NCI-H2029 (cell line): ENCODE measurements at regions not wholly inside any gene's neighbourhood (a gene's known extent, or its start where the extent isn't known, plus 50 kb on each side); places are given as distances from the start of the nearest gene placed in this dataset.
"Not testable (repeated sequence)": the region's sequence is repeated elsewhere in the genome, so short reads cannot be mapped to it uniquely, and the experiment has no call there.

Experiments
- DNase-seq: peaks from one replicate; lab custom pipeline; 2025; lab: John Stamatoyannopoulos, UW

GRCh38 chrX:74179990-74180389 is 124.0 kb upstream of the ZCCHC13 start:
- DNase-seq, result no peak

- no peak for DNase-seq
Observed at GRCh38 chrX:74179499-74179898, 124.5 kb upstream of the ZCCHC13 start.

GRCh38 chrX:74179071-74179470 is 124.9 kb upstream of the ZCCHC13 start:
- DNase-seq, result no peak

GRCh38 chrX:74178536-74178935 is 125.4 kb upstream of the ZCCHC13 start:
- no peak for DNase-seq

GRCh38 chrX:74171465-74171864 is 132.5 kb upstream of the ZCCHC13 start:
- DNase-seq, result no peak

- DNase-seq, result no peak
Observed at GRCh38 chrX:74162199-74162598, 141.8 kb upstream of the ZCCHC13 start.

GRCh38 chrX:74160816-74161215 is 143.2 kb upstream of the ZCCHC13 start:
- no peak for DNase-seq

GRCh38 chrX:74160358-74160757 is 143.6 kb upstream of the ZCCHC13 start:
- DNase-seq, result no peak

- DNase-seq, result no peak
Observed at GRCh38 chrX:74147439-74147838, 156.5 kb upstream of the ZCCHC13 start.

GRCh38 chrX:74138943-74139342 is 165.0 kb upstream of the ZCCHC13 start:
- no peak for DNase-seq

- peak; percentile 7 for DNase-seq
Observed at GRCh38 chrX:74133156-74133796, 170.7 kb upstream of the ZCCHC13 start.

- no peak for DNase-seq
Observed at GRCh38 chrX:74132280-74132679, 171.7 kb upstream of the ZCCHC13 start.

- no peak for DNase-seq
Observed at GRCh38 chrX:74119016-74119910, 184.7 kb upstream of the ZCCHC13 start.

GRCh38 chrX:74117962-74118902 is 185.7 kb upstream of the ZCCHC13 start:
- no peak for DNase-seq

- DNase-seq, result no peak
Observed at GRCh38 chrX:74111245-74111644, 192.7 kb upstream of the ZCCHC13 start.

- no peak for DNase-seq
Observed at GRCh38 chrX:74107666-74108065, 196.3 kb upstream of the ZCCHC13 start.

GRCh38 chrX:74104356-74105015 is 199.5 kb upstream of the ZCCHC13 start:
- no peak for DNase-seq

- not testable (repeated sequence) for DNase-seq
Observed at GRCh38 chrX:74098407-74098806, 205.6 kb upstream of the ZCCHC13 start.

GRCh38 chrX:74090049-74090448 is 213.9 kb upstream of the ZCCHC13 start:
- no peak for DNase-seq

GRCh38 chrX:74085642-74086236 is 218.2 kb upstream of the ZCCHC13 start:
- DNase-seq, result no peak

- DNase-seq, result no peak
Observed at GRCh38 chrX:74080165-74080564, 223.8 kb upstream of the ZCCHC13 start.
